ENCODE measurements at regions not wholly inside any gene's neighbourhood (a gene's known extent, or its start where the extent isn't known, plus 50 kb on each side); places are given as distances from the start of the nearest gene placed in this dataset.

GRCh38 chr7:113998934-113999333 is 80.1 kb upstream of the PPP1R3A start:
- TF ChIP-seq NFIC (IDR thresholded peaks at IDR 0.05) = no peak
- TF ChIP-seq REST (IDR thresholded peaks at IDR 0.05; ENCODE audit: low read depth) = no peak
- no peak for TF ChIP-seq FOXM1 (IDR thresholded peaks at IDR 0.05; ENCODE audit: borderline replicate concordance, low read depth)
- TF ChIP-seq TEAD4 (IDR thresholded peaks at IDR 0.05) = no peak
- no peak for TF ChIP-seq TAF1 (IDR thresholded peaks at IDR 0.05; ENCODE audit: low read depth)
- TF ChIP-seq ZBTB7A (IDR thresholded peaks at IDR 0.05; ENCODE audit: low read depth) = no peak
- no peak for TF ChIP-seq CREB1 (IDR thresholded peaks at IDR 0.05; ENCODE audit: low read depth)
- no peak for TF ChIP-seq RAD21 (IDR thresholded peaks at IDR 0.05; ENCODE audit: low read depth)

GRCh38 chr7:113996405-113996804 is 77.6 kb upstream of the PPP1R3A start:
- TF ChIP-seq FOXM1 (IDR thresholded peaks at IDR 0.05; ENCODE audit: borderline replicate concordance, low read depth) = no peak
- TF ChIP-seq EGR1 (IDR thresholded peaks at IDR 0.05) = no peak
- no peak for TF ChIP-seq TCF12 (IDR thresholded peaks at IDR 0.05; ENCODE audit: low read depth)
- TF ChIP-seq MAX (IDR thresholded peaks at IDR 0.05) = no peak
- no peak for TF ChIP-seq CEBPB (IDR thresholded peaks at IDR 0.05)
- no peak for TF ChIP-seq EP300 (IDR thresholded peaks at IDR 0.05; ENCODE audit: borderline replicate concordance)
- TF ChIP-seq CREB1 (IDR thresholded peaks at IDR 0.05; ENCODE audit: low read depth) = no peak
- TF ChIP-seq ZBTB7A (IDR thresholded peaks at IDR 0.05; ENCODE audit: low read depth) = no peak
- no peak for TF ChIP-seq RAD21 (IDR thresholded peaks at IDR 0.05; ENCODE audit: low read depth)
- TF ChIP-seq TEAD4 (IDR thresholded peaks at IDR 0.05) = no peak

- TF ChIP-seq EGR1 (IDR thresholded peaks at IDR 0.05) = no peak
- TF ChIP-seq MAX (IDR thresholded peaks at IDR 0.05) = no peak
- TF ChIP-seq FOXM1 (IDR thresholded peaks at IDR 0.05; ENCODE audit: borderline replicate concordance, low read depth) = no peak
- TF ChIP-seq TAF1 (IDR thresholded peaks at IDR 0.05; ENCODE audit: low read depth) = no peak
- TF ChIP-seq YY1 (IDR thresholded peaks at IDR 0.05; ENCODE audit: low read depth) = no peak
- no peak for TF ChIP-seq EP300 (IDR thresholded peaks at IDR 0.05; ENCODE audit: borderline replicate concordance)
- TF ChIP-seq USF1 (IDR thresholded peaks at IDR 0.05) = no peak
- TF ChIP-seq REST (IDR thresholded peaks at IDR 0.05; ENCODE audit: low read depth) = no peak
- no peak for TF ChIP-seq RAD21 (IDR thresholded peaks at IDR 0.05; ENCODE audit: low read depth)
- TF ChIP-seq ZBTB7A (IDR thresholded peaks at IDR 0.05; ENCODE audit: low read depth) = no peak
These were observed 67.4 kb upstream of the PPP1R3A start for GRCh38 chr7:113986216-113986615.

GRCh38 chr7:113976508-113976907 is 57.7 kb upstream of the PPP1R3A start:
- no peak for TF ChIP-seq CEBPB (IDR thresholded peaks at IDR 0.05)
- TF ChIP-seq NFIC (IDR thresholded peaks at IDR 0.05) = no peak
- TF ChIP-seq USF1 (IDR thresholded peaks at IDR 0.05) = no peak
- no peak for TF ChIP-seq TEAD4 (IDR thresholded peaks at IDR 0.05)
- no peak for TF ChIP-seq ZBTB7A (IDR thresholded peaks at IDR 0.05; ENCODE audit: low read depth)
- TF ChIP-seq CREB1 (IDR thresholded peaks at IDR 0.05; ENCODE audit: low read depth) = no peak
- TF ChIP-seq YY1 (IDR thresholded peaks at IDR 0.05; ENCODE audit: low read depth) = no peak
- TF ChIP-seq EP300 (IDR thresholded peaks at IDR 0.05; ENCODE audit: borderline replicate concordance) = no peak
- no peak for TF ChIP-seq FOXM1 (IDR thresholded peaks at IDR 0.05; ENCODE audit: borderline replicate concordance, low read depth)
- TF ChIP-seq REST (IDR thresholded peaks at IDR 0.05; ENCODE audit: low read depth) = no peak
- TF ChIP-seq EGR1 (IDR thresholded peaks at IDR 0.05) = no peak
- no peak for TF ChIP-seq RAD21 (IDR thresholded peaks at IDR 0.05; ENCODE audit: low read depth)
- no peak for TF ChIP-seq TAF1 (IDR thresholded peaks at IDR 0.05; ENCODE audit: low read depth)
- TF ChIP-seq MAX (IDR thresholded peaks at IDR 0.05) = no peak
- TF ChIP-seq TCF12 (IDR thresholded peaks at IDR 0.05; ENCODE audit: low read depth) = no peak

All from Ishikawa (cell line).